Kidney epithelial cell (primary cell): ENCODE measurements at regions not wholly inside any gene's neighbourhood (a gene's known extent, or its start where the extent isn't known, plus 50 kb on each side); places are given as distances from the start of the nearest gene placed in this dataset.

Experiments used
- DNase-seq: peaks from one replicate; pipeline ENCODE4 v3.0.0-alpha.2; 2010; ENCODE audit warnings: low read depth
- H3K27me3 ChIP-seq: 2 replicates; pipeline ENCODE4 v1.6.0; 2011; ENCODE audit warnings: low read length; ENCODE audit not compliant: control insufficient read depth, insufficient read depth
- H3K36me3 ChIP-seq: 2 replicates; pipeline ENCODE4 v1.5.1; 2011; ENCODE audit warnings: low read length; ENCODE audit not compliant: control insufficient read depth, insufficient read depth
- H3K4me3 ChIP-seq: 2 replicates; pipeline ENCODE4 v1.5.1; 2011; ENCODE audit warnings: low read depth, mild to moderate bottlenecking, control low read depth, low read length
- TF ChIP-seq, protein P1 (sequence below): IDR thresholded peaks from 2 replicates; pipeline ENCODE4 v1.5.1; 2011; ENCODE audit warnings: mild to moderate bottlenecking, moderate library complexity, low read length, control low read depth, inconsistent platforms; ENCODE audit not compliant: insufficient read depth, poor library complexity, severe bottlenecking

DNA sequence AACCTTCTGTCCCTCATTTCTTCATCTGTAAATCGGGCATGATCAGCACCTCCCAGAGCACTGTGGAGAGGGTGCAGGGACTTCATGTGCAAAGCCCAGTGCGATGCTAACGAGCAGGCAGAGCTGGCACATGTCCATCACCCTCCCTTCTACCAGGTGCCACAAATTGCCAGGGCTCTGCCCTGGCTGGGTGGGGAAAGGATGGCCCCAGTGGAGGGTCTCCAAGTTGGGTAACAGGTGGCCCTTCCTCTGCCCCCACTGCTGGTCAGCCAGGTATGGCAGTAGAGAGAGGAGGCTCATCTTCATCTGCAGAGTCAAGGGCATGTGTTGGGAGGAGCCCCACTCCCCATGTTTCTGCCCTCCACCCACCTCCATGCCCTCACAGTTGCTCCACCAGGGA, 61.5 kb upstream of the CDH5 start:
- DNase-seq = no peak
- TF ChIP-seq, protein P1, sequence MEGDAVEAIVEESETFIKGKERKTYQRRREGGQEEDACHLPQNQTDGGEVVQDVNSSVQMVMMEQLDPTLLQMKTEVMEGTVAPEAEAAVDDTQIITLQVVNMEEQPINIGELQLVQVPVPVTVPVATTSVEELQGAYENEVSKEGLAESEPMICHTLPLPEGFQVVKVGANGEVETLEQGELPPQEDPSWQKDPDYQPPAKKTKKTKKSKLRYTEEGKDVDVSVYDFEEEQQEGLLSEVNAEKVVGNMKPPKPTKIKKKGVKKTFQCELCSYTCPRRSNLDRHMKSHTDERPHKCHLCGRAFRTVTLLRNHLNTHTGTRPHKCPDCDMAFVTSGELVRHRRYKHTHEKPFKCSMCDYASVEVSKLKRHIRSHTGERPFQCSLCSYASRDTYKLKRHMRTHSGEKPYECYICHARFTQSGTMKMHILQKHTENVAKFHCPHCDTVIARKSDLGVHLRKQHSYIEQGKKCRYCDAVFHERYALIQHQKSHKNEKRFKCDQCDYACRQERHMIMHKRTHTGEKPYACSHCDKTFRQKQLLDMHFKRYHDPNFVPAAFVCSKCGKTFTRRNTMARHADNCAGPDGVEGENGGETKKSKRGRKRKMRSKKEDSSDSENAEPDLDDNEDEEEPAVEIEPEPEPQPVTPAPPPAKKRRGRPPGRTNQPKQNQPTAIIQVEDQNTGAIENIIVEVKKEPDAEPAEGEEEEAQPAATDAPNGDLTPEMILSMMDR = no peak
- Histone ChIP-seq H3K4me3 (no peak overlapping the region), H3K27me3 (peaks cover 5% of the 10 kb centered on the region), H3K36me3 (no peaks in the 10 kb centered on the region)

DNA sequence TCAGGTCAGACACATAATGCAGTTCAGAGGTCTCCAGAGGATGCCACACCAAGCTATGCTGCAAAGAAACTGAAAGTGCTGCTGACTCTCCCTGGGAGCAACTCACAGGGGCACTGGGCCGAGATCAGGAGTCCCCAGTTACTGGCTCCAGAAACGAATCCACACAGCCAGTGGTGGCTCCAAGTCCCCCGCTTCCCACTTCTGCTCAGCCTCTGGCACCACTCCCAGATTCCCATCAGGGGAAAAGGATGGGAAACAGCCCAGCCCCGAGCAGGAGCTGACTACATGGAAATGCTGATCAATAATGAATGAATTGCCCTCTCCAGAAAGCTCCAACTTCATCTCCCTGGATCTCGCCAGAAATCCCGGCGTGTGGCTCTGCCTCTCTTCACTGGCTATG, 62.3 kb upstream of the CDH5 start:
- Histone ChIP-seq H3K4me3 (no peak overlapping the region), H3K36me3 (no peaks in the 10 kb centered on the region), H3K27me3 (peaks cover 5% of the 10 kb centered on the region)
- TF ChIP-seq, protein P1 = no peak
- DNase-seq = no peak

DNA sequence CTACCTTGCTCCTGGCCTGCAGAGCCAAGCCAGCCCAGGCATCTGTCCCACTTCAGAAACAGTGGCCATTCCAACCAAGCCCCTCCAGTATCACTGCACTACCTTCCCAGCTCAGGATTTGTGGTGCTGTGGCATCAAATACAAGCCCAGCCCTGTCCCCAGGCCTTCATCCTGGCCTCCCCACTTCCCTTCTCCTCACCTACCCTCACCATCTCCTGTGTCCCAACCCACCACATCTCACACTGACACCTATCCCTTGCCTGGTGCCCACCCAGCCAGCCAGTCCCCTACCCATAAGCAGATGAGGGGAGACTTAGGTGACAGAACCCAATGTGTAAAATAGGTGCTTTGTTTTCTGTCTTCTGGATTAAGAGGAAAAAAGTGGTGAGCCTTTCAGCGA, 66.0 kb upstream of the CDH5 start:
- Histone ChIP-seq H3K4me3 (no peak overlapping the region), H3K36me3 (no peaks in the 10 kb centered on the region), H3K27me3 (peaks cover 3% of the 10 kb centered on the region)
- TF ChIP-seq, protein P1 = no peak
- no peak for DNase-seq

DNA sequence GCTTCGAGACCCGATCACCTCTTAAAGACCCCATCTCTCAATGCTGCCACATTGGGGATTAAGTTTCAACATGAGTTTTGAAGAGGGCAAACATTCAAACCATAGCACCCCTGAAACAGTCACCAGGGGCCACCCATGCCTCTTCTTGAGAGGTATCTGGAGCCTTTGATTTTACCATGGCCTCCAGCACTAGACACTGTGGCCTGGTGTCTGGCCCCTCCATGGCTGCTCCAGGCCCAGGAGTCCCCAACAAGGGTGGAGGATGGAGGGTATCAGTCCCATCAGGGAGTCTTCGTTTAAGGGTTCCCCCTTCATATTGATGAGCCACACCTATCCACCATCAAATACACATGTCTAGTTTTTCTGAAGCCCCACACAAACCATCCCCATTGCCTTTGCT, 66.5 kb upstream of the CDH5 start:
- DNase-seq = no peak
- peaks cover 3% of the 10 kb centered on the region for H3K27me3 ChIP-seq
- TF ChIP-seq, protein P1 = no peak
- H3K4me3 ChIP-seq = no peak overlapping the region
- H3K36me3 ChIP-seq = no peaks in the 10 kb centered on the region

DNA sequence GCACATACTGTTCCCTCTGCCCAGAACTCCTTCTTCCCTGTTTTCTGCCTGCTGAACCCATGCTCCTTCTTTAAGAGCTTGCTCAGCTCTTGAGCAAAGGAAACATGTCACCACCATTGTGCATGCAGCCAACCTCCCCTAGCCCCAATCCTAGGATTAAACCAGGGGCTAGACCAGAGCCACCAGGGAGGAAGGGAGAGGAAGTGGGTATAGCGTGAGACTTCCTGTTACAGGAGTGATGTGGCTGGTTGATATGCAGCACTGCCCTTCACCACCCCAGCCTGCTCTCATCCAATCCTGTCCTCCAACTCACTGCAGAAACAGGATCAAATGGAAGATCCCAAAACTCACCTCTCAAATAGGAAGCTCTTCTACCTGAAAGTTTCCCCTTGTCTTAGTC, 67.1 kb upstream of the CDH5 start:
- Histone ChIP-seq H3K36me3 (no peaks in the 10 kb centered on the region), H3K4me3 (no peak overlapping the region), H3K27me3 (peaks cover 3% of the 10 kb centered on the region)
- no peak for DNase-seq
- TF ChIP-seq, protein P1 = no peak

DNA sequence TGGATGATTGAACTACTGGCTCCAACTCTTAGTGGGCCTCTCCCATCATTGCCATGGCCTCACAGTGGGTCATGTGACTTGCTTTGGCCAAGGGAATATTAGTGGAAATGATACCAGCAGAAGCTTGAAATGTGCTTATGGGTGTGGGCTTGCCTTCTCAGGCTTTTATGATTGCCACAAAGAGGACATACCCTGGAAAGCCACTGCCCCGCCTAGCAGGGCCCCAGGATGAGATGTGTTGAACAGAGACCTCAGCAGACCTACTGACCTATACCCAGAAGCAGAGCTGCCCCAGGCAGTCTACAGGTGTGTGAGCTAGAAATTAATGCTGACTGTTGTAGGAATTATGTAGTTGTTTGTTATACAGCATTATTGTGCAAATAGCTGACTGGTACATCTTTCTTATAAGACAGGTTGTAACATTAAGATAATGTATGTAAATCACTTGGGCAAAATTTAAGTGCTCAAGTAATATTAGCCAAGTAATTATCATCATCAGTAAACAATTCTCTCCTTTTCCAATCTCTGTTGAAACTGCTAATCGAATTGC, 67.8 kb upstream of the CDH5 start:
- TF ChIP-seq, protein P1 = no peak
- H3K36me3 ChIP-seq = no peaks in the 10 kb centered on the region
- peaks cover 7% of the 10 kb centered on the region for H3K27me3 ChIP-seq
- H3K4me3 ChIP-seq = no peak overlapping the region
- no peak for DNase-seq
